HEK293 (cell line): ENCODE measurements at regions not wholly inside any gene's neighbourhood (a gene's known extent, or its start where the extent isn't known, plus 50 kb on each side); places are given as distances from the start of the nearest gene placed in this dataset.

Experiments
- HOXD13 ChIP-seq: sonication (generic); formaldehyde crosslinking; IDR thresholded peaks from 2 replicates; pipeline ENCODE4 v1.8.0; 2022; ENCODE audit warnings: missing genetic modification reagents, borderline replicate concordance
- ZNF335 ChIP-seq: fragments of 450-650 bp; formaldehyde crosslinking; conservative IDR thresholded peaks from 2 replicates; pipeline ENCODE4 v1.5.1; 2016; ENCODE audit warnings: missing biosample characterization, missing genetic modification characterization
- ZNF600 ChIP-seq: fragments of 450-650 bp; formaldehyde crosslinking; IDR thresholded peaks from 2 replicates; pipeline ENCODE4 v1.5.1; 2016; ENCODE audit warnings: missing biosample characterization, missing genetic modification characterization
- TF ChIP-seq, protein P1 (sequence below): fragments of 450-650 bp; formaldehyde crosslinking; IDR thresholded peaks from 2 replicates; pipeline ENCODE4 v1.5.1; 2016; ENCODE audit warnings: missing biosample characterization, missing genetic modification characterization
- TF ChIP-seq, protein P2 (sequence below): fragments of 450-650 bp; formaldehyde crosslinking; IDR thresholded peaks from 2 replicates; pipeline ENCODE4 v1.5.0; 2017; ENCODE audit warnings: missing biosample characterization, missing genetic modification characterization, borderline replicate concordance

DNA sequence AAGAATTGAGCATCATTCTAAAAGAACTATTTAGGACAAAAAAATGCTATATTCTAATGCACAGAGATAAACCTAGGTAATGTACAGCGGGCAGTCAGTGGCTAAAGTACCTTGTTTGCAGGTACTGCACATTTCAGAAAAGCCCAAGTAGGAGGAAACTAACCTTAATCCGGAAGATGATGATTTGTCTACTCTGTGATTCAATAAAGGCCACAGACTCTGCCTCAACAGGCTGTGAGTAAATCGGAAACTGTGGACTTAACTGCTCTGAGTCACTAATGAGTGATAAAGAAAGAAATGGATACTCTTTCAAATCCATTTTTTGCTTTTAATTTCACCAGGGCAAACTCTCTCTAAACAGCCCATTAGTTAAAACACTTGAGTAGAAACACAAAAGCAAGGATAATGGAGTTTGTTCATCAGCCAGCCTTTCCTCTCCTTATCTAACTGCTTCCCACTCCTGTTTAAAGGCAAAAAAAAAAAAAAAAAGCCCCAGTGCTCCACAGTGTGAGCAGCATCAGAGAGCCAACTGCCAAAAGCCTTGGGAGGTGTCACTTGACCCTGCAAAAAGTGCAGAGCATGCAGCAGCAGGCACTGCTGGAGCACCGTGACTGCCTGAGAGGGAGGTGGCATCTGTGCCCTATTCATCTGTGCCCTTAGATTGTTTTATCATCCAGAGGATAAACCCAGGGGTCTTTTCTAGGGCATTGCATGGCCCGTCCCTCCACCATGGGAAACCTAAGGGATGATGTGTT is 187.7 kb downstream of the SATB1 start:
- TF ChIP-seq HOXD13 (CRISPR knock-in tag) (no peak), ZNF600 (no peak), ZNF335 (tag by site-specific recombination) (no peak)
- TF ChIP-seq, protein P1, sequence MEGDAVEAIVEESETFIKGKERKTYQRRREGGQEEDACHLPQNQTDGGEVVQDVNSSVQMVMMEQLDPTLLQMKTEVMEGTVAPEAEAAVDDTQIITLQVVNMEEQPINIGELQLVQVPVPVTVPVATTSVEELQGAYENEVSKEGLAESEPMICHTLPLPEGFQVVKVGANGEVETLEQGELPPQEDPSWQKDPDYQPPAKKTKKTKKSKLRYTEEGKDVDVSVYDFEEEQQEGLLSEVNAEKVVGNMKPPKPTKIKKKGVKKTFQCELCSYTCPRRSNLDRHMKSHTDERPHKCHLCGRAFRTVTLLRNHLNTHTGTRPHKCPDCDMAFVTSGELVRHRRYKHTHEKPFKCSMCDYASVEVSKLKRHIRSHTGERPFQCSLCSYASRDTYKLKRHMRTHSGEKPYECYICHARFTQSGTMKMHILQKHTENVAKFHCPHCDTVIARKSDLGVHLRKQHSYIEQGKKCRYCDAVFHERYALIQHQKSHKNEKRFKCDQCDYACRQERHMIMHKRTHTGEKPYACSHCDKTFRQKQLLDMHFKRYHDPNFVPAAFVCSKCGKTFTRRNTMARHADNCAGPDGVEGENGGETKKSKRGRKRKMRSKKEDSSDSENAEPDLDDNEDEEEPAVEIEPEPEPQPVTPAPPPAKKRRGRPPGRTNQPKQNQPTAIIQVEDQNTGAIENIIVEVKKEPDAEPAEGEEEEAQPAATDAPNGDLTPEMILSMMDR (tag by site-specific recombination) = no peak
- TF ChIP-seq, protein P2, sequence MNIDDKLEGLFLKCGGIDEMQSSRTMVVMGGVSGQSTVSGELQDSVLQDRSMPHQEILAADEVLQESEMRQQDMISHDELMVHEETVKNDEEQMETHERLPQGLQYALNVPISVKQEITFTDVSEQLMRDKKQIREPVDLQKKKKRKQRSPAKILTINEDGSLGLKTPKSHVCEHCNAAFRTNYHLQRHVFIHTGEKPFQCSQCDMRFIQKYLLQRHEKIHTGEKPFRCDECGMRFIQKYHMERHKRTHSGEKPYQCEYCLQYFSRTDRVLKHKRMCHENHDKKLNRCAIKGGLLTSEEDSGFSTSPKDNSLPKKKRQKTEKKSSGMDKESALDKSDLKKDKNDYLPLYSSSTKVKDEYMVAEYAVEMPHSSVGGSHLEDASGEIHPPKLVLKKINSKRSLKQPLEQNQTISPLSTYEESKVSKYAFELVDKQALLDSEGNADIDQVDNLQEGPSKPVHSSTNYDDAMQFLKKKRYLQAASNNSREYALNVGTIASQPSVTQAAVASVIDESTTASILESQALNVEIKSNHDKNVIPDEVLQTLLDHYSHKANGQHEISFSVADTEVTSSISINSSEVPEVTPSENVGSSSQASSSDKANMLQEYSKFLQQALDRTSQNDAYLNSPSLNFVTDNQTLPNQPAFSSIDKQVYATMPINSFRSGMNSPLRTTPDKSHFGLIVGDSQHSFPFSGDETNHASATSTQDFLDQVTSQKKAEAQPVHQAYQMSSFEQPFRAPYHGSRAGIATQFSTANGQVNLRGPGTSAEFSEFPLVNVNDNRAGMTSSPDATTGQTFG (tag by site-specific recombination) = no peak
